Inflammatory macrophage (primary cell): ENCODE measurements at regions not wholly inside any gene's neighbourhood (a gene's known extent, or its start where the extent isn't known, plus 50 kb on each side); places are given as distances from the start of the nearest gene placed in this dataset.
"Not testable (repeated sequence)": the region's sequence is repeated elsewhere in the genome, so short reads cannot be mapped to it uniquely, and the experiment has no call there.

Experiments used
- DNase-seq, 2 donors: peaks; one replicate each; pipeline ENCODE4 v3.0.0-alpha.2; 2020 to 2022

- DNase-seq = peak in 1 of 2 donors; percentile 35
Measured at GRCh38 chr5:60546207-60546606, 153.8 kb downstream of the DEPDC1B start.

- no peak for DNase-seq
Measured at GRCh38 chr5:60545551-60545950, 154.4 kb downstream of the DEPDC1B start.

GRCh38 chr5:60544142-60544541, 155.8 kb downstream of the DEPDC1B start:
- no peak for DNase-seq

GRCh38 chr5:60541980-60542379, 158.0 kb downstream of the DEPDC1B start:
- DNase-seq = peak; percentile 84 to 85

- DNase-seq = peak; percentile 52 to 85
Measured at GRCh38 chr5:60540856-60541805, 158.8 kb downstream of the DEPDC1B start.

GRCh38 chr5:60538955-60539866, 160.8 kb downstream of the DEPDC1B start:
- DNase-seq = peak; percentile 42 to 56

GRCh38 chr5:60538426-60538825, 161.5 kb downstream of the DEPDC1B start:
- peak in 1 of 2 donors; percentile 35 for DNase-seq

GRCh38 chr5:60535951-60536350, 164.0 kb downstream of the DEPDC1B start:
- DNase-seq = no peak

GRCh38 chr5:60535198-60535597, 164.8 kb downstream of the DEPDC1B start:
- DNase-seq = no peak

- DNase-seq = no peak
Measured at GRCh38 chr5:60533789-60534188, 166.2 kb downstream of the DEPDC1B start.

- not testable (repeated sequence) for DNase-seq
Measured at GRCh38 chr5:60532796-60533195, 167.2 kb downstream of the DEPDC1B start.

- DNase-seq = not testable (repeated sequence)
Measured at GRCh38 chr5:60530144-60530848, 169.7 kb downstream of the DEPDC1B start.

- DNase-seq = peak in 1 of 2 donors; percentile 25
Measured at GRCh38 chr5:60529001-60529400, 171.0 kb downstream of the DEPDC1B start.

GRCh38 chr5:60527072-60527471, 172.9 kb downstream of the DEPDC1B start:
- DNase-seq = no peak

- DNase-seq = no peak
Measured at GRCh38 chr5:60526336-60526875, 173.6 kb downstream of the DEPDC1B start.

GRCh38 chr5:60522292-60522905, 177.6 kb downstream of the DEPDC1B start:
- peak; percentile 13 to 22 for DNase-seq

GRCh38 chr5:60521376-60522291, 178.3 kb downstream of the DEPDC1B start:
- peak; percentile 54 to 60 for DNase-seq

GRCh38 chr5:60520451-60521227, 179.3 kb downstream of the DEPDC1B start:
- peak; percentile 61 to 83 for DNase-seq

- no peak for DNase-seq
Measured at GRCh38 chr5:60519372-60519771, 180.6 kb downstream of the DEPDC1B start.

- no peak for DNase-seq
Measured at GRCh38 chr5:60517850-60518249, 182.1 kb downstream of the DEPDC1B start.
